Activated naive CD8-positive, alpha-beta T cell treated with anti-CD3 and anti-CD28 coated beads, Interleukin-2, amount 50 U/mL, for 24 hours (primary cell): ENCODE measurements at regions not wholly inside any gene's neighbourhood (a gene's known extent, or its start where the extent isn't known, plus 50 kb on each side); places are given as distances from the start of the nearest gene placed in this dataset.
A peak's percentile ranks its signal among the peaks of the same experiment; 100 is the strongest.
"Not testable (repeated sequence)": the region's sequence is repeated elsewhere in the genome, so short reads cannot be mapped to it uniquely, and the experiment has no call there.

Experiments used
- ATAC-seq: fragments of 150-1000 bp; cut with Tn5 transposase; one replicate; pipeline ENCODE4 v1.10.0; 2021
- DNase-seq: peaks from one replicate; pipeline ENCODE4 v3.0.0; 2021
- H3K27ac Mint-ChIP-seq: one replicate; pipeline ENCODE4 v1.8.0; 2021; ENCODE audit warnings: mild to moderate bottlenecking, mixed read lengths
- H3K27me3 Mint-ChIP-seq: one replicate; pipeline ENCODE4 v1.8.0; 2021; ENCODE audit warnings: mixed read lengths
- H3K36me3 Mint-ChIP-seq: one replicate; pipeline ENCODE4 v1.8.0; 2021; ENCODE audit warnings: low read depth, mixed read lengths
- H3K4me1 Mint-ChIP-seq: one replicate; pipeline ENCODE4 v1.8.0; 2021; ENCODE audit warnings: mixed read lengths
- H3K4me3 Mint-ChIP-seq: one replicate; pipeline ENCODE4 v1.8.0; 2021; ENCODE audit warnings: mild to moderate bottlenecking, moderate library complexity, mixed read lengths
- H3K9me3 Mint-ChIP-seq: one replicate; pipeline ENCODE4 v1.8.0; 2021; ENCODE audit warnings: mixed read lengths

DNA sequence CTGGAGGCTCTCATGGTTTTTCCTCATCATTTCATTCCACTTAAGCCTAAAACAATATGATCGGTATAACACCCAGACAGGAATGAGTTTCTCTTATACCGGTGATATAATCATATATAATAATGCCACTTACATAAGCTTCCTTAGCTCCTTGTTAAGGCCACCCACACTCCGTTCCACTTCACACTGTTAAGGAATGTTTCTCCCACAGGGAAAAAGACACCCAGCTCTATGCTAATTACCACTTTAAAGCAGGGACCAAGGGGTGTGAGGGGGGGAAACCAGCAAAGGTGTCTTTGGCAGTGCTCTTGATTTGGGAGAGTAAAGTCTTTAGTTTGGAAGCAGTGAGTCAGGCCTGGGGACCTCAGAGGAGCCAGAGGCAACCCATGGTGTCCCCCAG lies 245.4 kb downstream of the NPIPA7 start:
- H3K4me3 Mint-ChIP-seq, H3K4me1 Mint-ChIP-seq, H3K27me3 Mint-ChIP-seq, H3K36me3 Mint-ChIP-seq, H3K9me3 Mint-ChIP-seq, DNase-seq, H3K27ac Mint-ChIP-seq, ATAC-seq: not testable (repeated sequence)

DNA sequence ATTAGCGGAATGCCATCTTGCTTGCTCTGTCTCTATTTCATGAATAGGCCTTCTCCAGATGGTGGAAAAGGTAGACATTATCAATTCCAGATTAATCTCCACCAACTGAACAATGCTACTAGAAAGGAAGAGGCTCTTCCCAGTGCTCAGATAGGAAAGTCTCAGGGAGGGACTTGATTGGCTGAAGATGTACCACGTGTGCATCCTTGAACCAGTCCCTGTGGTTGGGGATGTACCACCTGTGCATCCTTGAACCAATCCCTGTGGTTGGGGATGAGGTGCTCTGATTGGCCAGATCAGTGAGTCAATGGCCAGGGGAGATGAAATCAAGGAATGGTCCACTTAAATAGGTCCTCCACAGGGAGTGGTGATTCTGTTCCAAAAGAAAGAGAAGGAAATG lies 246.2 kb downstream of the NPIPA7 start:
- H3K4me1 Mint-ChIP-seq, H3K27ac Mint-ChIP-seq, H3K4me3 Mint-ChIP-seq, DNase-seq, ATAC-seq, H3K27me3 Mint-ChIP-seq, H3K9me3 Mint-ChIP-seq, H3K36me3 Mint-ChIP-seq: not testable (repeated sequence)

DNA sequence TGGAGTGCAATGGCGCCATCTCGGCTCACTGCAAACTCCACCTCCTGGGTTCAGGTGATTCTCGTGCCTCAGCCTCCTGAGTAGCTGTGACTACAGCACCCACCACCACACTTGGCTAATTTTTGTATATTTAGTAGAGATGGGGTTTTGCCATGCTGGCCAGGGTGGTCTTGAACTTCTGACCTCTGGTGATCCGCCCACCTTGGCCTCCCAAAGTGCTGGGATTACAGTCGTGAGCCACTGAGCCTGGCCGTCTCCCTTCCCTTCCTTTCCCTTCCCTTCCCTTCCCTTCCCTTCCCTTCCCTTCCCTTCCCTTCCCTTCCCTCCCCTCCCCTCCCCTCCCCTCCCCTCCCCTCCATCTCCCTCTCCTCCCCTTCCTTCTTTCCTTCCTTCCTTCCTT lies 248.9 kb downstream of the NPIPA7 start:
- not testable (repeated sequence) for H3K4me3 Mint-ChIP-seq, H3K27ac Mint-ChIP-seq, H3K27me3 Mint-ChIP-seq, DNase-seq, H3K9me3 Mint-ChIP-seq, H3K4me1 Mint-ChIP-seq, ATAC-seq, H3K36me3 Mint-ChIP-seq

DNA sequence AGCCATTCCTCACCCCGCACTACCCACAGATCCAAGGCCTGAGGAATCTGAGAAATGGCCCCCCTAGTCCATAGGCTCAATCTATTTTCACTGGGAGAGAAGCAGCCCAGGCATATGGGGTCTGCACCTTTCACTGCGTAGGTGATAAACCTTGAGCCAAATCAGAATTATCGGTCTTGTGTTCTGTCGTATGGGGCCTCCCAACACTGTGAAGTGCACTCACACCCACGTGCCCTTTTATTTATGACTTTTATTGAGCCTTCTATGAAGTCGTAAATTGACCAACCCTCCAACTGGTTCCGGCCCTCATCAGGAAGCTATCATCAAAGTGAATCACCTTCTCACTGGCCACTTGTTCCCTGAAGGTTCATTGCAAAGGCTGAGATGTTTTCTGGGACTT lies 259.3 kb downstream of the NPIPA7 start:
- not testable (repeated sequence) for H3K36me3 Mint-ChIP-seq, H3K9me3 Mint-ChIP-seq, H3K27me3 Mint-ChIP-seq, H3K4me1 Mint-ChIP-seq, H3K4me3 Mint-ChIP-seq, H3K27ac Mint-ChIP-seq, DNase-seq, ATAC-seq

DNA sequence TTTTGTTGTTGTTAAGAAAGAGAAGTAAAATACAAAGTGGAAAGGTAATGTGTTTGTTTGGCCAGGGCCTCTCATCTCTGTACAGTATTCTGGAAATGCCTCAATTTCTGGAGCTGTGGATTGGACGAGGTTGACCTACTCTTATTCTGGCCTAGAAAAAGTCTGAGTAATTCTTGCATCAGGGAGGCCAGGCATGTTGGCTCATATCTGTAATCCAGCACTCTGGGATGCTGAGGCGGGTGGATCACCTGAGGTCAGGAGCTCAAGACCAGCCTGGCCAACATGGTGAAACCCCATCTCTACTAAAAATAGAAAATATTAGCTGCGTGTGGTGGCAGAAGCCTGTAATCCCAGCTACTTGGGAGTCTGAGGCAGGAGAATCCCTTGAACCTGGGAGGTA lies 259.8 kb downstream of the NPIPA7 start:
- H3K36me3 Mint-ChIP-seq, H3K27me3 Mint-ChIP-seq, H3K4me3 Mint-ChIP-seq, H3K4me1 Mint-ChIP-seq, H3K27ac Mint-ChIP-seq, H3K9me3 Mint-ChIP-seq, DNase-seq, ATAC-seq: not testable (repeated sequence)

DNA sequence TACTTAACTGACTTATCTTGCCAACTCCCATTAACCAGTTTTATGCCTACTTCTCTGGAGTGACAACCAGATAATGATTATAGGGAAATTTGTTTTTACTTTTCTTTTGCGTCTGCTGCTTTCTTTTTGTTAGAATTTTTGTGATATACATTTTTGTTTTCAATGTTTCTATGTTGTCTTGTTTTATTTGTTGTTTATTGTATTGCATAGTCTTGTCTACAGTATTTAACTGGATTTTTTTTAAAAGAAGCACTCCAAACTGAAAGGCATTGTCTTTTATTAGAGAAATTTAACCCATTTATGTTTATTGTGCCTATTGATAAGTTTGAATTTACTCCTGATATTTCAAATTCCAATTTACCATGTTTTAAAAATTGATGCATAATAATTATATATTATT lies 264.9 kb downstream of the NPIPA7 start:
- H3K36me3 Mint-ChIP-seq, H3K27ac Mint-ChIP-seq, H3K9me3 Mint-ChIP-seq, ATAC-seq, DNase-seq, H3K4me1 Mint-ChIP-seq, H3K4me3 Mint-ChIP-seq, H3K27me3 Mint-ChIP-seq: not testable (repeated sequence)

DNA sequence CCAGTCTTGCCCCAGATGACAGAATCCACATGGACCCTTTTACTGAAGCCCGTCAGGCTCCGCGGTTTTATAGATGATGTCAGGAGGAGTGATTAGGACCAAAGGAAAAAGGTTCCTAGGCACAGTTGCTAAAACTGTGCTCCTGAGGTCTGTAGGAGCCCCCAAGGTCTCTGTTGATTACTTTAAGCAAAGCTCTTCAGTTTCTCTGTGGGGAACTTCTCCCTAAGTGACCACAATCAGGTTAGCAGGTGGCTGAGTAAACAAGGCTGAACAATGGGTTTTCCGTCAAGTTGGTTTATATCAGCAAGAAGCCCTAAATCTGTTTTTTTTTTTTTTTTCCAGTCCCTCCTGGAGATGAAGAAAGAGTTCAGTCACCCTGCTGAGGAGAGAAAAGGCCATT lies 269.1 kb downstream of the NPIPA7 start:
- H3K36me3 Mint-ChIP-seq, H3K9me3 Mint-ChIP-seq, ATAC-seq, H3K27me3 Mint-ChIP-seq, DNase-seq, H3K4me1 Mint-ChIP-seq, H3K4me3 Mint-ChIP-seq, H3K27ac Mint-ChIP-seq: not testable (repeated sequence)

DNA sequence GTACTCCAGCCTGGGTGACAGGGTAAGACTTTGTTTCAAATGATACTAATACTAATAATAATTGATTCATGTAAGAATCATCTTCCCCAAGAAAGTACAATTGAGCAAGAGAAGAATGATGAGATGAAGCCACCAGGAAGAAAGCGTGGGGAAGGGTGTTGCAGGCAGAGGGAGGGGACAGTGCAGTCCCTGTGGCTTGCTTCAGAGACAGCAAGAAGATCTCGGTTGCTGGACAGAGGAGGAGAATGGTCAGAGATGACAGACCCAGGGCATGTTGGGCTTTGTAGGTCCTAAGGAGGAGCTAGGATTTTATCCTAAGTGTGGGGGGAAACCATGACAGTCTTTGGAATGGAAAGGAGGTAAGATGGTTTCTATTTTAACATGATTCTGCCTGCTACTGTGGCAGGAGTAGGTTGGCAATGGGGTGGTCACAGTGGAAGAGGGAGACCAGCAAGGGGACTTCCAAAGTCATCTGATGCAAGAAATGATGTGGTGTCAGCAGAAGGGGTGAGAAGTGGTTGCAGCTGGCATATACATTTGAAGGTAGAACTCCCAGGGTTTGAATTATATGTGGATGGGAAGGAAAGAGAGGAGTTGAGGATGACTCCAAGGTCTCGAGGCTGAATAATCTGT lies 293.4 kb downstream of the NPIPA7 start:
- not testable (repeated sequence) for H3K36me3 Mint-ChIP-seq, H3K27me3 Mint-ChIP-seq, H3K27ac Mint-ChIP-seq, H3K4me1 Mint-ChIP-seq, DNase-seq, H3K4me3 Mint-ChIP-seq, H3K9me3 Mint-ChIP-seq
- peak; percentile 28 for ATAC-seq

DNA sequence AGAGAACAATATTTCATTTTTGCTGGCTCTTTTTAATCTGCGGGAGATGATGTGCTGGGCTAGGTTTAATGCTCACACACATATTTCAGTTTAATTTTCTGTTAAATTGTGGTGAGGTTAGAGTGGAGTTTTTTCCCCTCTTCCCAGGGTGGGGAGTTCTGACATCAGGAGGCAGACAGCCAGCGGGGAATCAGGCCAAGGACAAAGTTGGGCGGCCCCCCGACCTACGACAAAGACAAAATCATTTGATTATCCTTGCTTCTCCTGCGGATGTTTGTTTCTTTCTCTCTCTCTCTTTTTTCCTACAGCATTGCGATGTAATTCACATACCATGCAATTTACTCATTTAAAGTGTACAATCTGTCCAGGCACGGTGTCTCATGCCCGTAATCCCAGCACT lies 295.9 kb downstream of the NPIPA7 start:
- not testable (repeated sequence) for H3K4me3 Mint-ChIP-seq, H3K36me3 Mint-ChIP-seq, ATAC-seq, H3K27me3 Mint-ChIP-seq, DNase-seq, H3K27ac Mint-ChIP-seq, H3K9me3 Mint-ChIP-seq, H3K4me1 Mint-ChIP-seq

DNA sequence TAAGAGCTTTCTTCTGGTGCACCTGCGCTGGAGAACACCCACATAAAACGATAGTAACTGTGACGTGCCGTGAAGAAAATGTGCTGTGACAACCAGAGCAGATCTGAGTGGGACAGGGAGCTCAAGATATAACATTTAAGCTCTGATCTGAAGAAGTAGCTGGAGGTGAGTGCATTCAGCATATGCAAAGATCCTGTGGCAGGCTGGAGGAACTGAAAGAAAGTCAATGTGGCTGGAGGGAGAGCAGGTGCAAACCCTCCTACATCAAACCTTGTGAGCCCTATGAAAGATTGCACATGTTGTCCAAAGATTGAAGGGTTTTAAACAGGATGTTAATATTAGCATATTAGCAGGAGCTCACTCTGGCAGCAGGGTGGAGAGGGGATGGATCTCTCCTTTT lies 342.9 kb downstream of the NPIPA7 start:
- H3K9me3 Mint-ChIP-seq, H3K27me3 Mint-ChIP-seq, H3K27ac Mint-ChIP-seq, H3K36me3 Mint-ChIP-seq, DNase-seq, H3K4me1 Mint-ChIP-seq, H3K4me3 Mint-ChIP-seq, ATAC-seq: not testable (repeated sequence)

DNA sequence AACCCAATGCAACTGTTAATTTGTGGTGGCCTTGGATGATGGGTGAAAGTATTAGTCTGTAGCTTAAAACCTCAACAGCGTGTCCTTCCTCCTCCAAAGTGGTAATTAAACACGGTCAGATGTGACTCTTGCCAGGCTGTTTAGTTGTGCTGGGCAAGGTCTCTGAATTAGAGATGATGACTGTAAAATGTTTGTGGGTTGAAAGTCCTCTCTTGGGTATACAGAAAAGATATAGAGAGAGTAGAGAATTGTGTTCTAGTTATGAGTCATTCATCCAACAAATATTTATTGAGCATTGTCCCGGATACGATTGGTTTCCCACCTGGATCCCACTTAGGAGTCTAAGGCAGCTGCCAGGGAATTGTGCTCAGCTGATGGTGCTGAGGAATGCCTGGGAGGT lies 343.7 kb downstream of the NPIPA7 start:
- H3K9me3 Mint-ChIP-seq, H3K4me1 Mint-ChIP-seq, H3K27ac Mint-ChIP-seq, ATAC-seq, H3K27me3 Mint-ChIP-seq, H3K36me3 Mint-ChIP-seq, DNase-seq, H3K4me3 Mint-ChIP-seq: not testable (repeated sequence)

DNA sequence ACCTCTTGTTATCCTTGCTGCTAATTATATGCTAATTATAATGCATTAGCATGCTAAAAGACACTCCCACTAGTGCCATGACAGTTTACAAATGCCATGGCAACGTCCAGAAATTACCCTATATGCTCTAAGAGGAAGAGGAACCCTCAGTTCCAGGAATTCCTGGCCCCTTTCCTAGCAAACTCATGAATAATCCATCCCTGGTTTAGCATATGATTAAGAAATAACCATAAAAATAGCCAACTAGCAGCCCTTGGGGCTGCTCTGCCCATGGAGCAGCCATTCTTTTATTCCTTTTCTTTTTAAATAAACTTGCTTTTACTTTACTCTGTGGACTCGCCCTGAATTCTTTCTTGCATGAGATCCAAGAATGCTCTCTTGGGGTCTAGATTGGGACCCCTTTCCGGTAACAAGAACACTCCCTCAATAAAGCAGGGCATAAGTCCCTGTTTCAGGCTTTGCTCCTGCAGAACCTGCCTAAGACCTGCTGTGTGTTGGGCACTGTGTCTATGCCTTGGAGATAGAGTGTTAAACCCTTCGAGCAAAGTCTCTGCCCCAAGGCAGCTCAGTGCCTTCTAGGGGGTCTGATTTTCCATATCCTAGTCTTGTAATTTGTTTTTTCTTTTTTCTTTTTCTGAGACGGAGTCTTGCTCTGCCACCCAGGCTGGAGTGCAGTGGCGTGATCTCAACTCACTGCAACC lies 345.0 kb downstream of the NPIPA7 start:
- not testable (repeated sequence) for H3K4me1 Mint-ChIP-seq, DNase-seq, H3K4me3 Mint-ChIP-seq, ATAC-seq, H3K27me3 Mint-ChIP-seq, H3K36me3 Mint-ChIP-seq, H3K9me3 Mint-ChIP-seq, H3K27ac Mint-ChIP-seq

DNA sequence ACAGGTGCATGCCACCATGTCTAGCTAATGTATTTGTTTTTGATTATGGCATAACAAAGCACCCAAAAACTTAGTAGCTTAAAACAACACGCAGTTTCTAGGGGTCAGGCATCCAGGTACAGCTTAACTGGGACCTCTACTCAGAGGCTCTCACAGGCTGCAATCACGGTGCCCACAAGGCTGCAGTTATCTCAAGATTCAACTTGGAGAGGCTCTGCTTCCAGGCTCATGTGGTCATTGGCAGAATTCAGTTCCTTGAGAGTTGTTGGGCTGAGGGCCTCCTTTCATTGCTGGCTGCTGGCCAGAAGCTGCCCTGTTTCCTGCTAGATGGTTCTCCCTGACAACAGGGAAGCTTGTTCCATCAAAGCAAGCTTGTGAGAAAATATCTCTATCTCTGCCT lies 348.1 kb downstream of the NPIPA7 start:
- not testable (repeated sequence) for H3K27ac Mint-ChIP-seq, H3K4me1 Mint-ChIP-seq, H3K9me3 Mint-ChIP-seq, DNase-seq, H3K27me3 Mint-ChIP-seq, ATAC-seq, H3K4me3 Mint-ChIP-seq, H3K36me3 Mint-ChIP-seq

DNA sequence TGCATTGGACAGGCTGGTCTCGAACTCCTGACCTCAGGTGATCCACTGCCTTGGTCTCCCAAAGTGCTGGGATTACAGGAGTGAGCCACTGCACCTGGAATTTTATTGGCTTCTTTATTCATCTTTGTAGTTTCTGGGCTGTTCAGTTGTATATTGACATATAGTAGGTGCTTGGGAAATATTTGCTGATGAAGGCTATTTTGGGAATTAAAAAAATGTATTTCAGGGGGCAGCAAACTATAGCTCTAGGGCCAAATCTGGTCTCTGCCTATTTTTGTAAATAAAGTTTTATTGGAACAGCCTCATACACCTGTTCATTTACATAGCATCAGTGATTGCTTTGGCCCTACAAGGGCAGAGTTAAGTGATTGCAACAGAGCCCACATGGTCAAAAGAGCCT lies 363.6 kb downstream of the NPIPA7 start:
- ATAC-seq, H3K36me3 Mint-ChIP-seq, H3K27me3 Mint-ChIP-seq, H3K4me3 Mint-ChIP-seq, H3K27ac Mint-ChIP-seq, H3K4me1 Mint-ChIP-seq, H3K9me3 Mint-ChIP-seq, DNase-seq: not testable (repeated sequence)

DNA sequence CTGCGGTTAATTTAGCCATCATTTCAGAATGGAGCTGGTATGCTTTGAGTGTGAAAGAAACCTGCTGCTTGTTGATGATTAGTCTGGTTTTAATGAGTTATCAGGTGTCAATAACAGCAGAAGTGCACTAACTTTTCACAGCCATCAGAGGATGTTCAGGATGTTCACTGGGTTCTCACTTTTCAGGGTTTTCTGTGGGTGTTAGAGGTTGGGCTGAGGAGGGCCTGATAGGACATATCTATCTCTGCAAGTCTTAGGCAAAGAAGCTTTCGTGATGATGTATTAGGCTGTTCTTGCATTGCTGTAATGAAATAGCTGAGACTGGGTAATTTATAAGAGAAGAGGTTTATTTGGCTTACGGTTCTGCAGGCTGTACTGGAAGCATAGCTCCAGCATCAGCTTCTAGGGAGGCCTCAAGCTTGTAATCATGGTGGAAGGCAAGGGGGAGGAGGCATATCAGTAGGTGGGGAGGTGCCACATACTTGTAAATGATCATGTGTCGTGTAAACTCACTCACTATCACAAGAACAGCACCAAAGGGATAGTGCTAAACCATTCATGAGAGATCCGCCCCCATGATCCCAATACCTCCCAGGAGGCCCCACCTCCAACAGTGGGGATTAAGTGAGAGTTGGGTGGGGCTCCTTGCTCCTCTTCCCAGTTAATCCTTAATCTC lies 376.2 kb downstream of the NPIPA7 start:
- H3K9me3 Mint-ChIP-seq, H3K36me3 Mint-ChIP-seq, H3K4me3 Mint-ChIP-seq, H3K27ac Mint-ChIP-seq, H3K4me1 Mint-ChIP-seq, H3K27me3 Mint-ChIP-seq, ATAC-seq, DNase-seq: not testable (repeated sequence)
